Activated CD4-positive, alpha-beta T cell treated with anti-CD3 and anti-CD28 coated beads for 36 hours (primary cell): ENCODE measurements at regions not wholly inside any gene's neighbourhood (a gene's known extent, or its start where the extent isn't known, plus 50 kb on each side); places are given as distances from the start of the nearest gene placed in this dataset.

ENCODE experiments used
- ATAC-seq: fragments of 200-7000 bp; cut with Tn5 transposase; one replicate; pipeline ENCODE4 v1.10.0; 2021; ENCODE audit warnings: mild to moderate bottlenecking, moderate library complexity
- CTCF ChIA-PET: fragments of 350-600 bp; sonication (Branson Sonifier 250); formaldehyde crosslinking; loops from one replicate; lab custom pipeline; 2021; ENCODE audit warnings: antibody characterized with exemption; lab: Charles Lee
- POLR2A ChIA-PET: fragments of 350-600 bp; sonication (Branson Sonifier 250); formaldehyde crosslinking; loops from one replicate; lab custom pipeline; 2021; ENCODE audit warnings: antibody characterized with exemption, inconsistent platforms; lab: Charles Lee
- DNase-seq: peaks from one replicate; pipeline ENCODE4 v3.0.0-alpha.2; 2020
- H3K27ac Mint-ChIP-seq: one replicate; pipeline ENCODE4 v1.8.0; 2021; ENCODE audit warnings: mixed read lengths
- H3K27me3 Mint-ChIP-seq: one replicate; pipeline ENCODE4 v1.8.0; 2021; ENCODE audit warnings: mixed read lengths
- H3K36me3 Mint-ChIP-seq: one replicate; pipeline ENCODE4 v1.8.0; 2021; ENCODE audit warnings: low read depth, mixed read lengths
- H3K4me1 Mint-ChIP-seq: one replicate; pipeline ENCODE4 v1.8.0; 2021; ENCODE audit warnings: mixed read lengths
- H3K4me3 Mint-ChIP-seq: one replicate; pipeline ENCODE4 v1.8.0; 2021; ENCODE audit warnings: mild to moderate bottlenecking, moderate library complexity, mixed read lengths
- H3K9me3 Mint-ChIP-seq: one replicate; pipeline ENCODE4 v1.8.0; 2021; ENCODE audit warnings: low read depth, mixed read lengths
- intact Hi-C, 2 experiments: fragments of 100-400 bp; cut with DNase I in 1 of 2; cut with micrococcal nuclease in 1 of 2; formaldehyde crosslinking; loops; one replicate each; pipeline versions ENCODE4 v1.14.2 to v1.15.1; 2022 to 2024; cut with DNase I, micrococcal nuclease

- no peaks in the 10 kb centered on the region for H3K36me3 Mint-ChIP-seq
- no peaks in the 10 kb centered on the region for H3K4me1 Mint-ChIP-seq
- no peak for ATAC-seq
- ChIA-PET POLR2A (no interaction called here), CTCF (interaction anchor here (0.6 kb wide), 1 partner anchor 23 kb away, joined by 4 read pairs; no protein-coding TSS in a partner anchor)
- H3K4me3 Mint-ChIP-seq = no peak overlapping the region
- peaks cover 3% of the 10 kb centered on the region for H3K27me3 Mint-ChIP-seq
- H3K27ac Mint-ChIP-seq = no peak overlapping the region
- DNase-seq = no peak
- intact Hi-C loops = no loop called here
- no peaks in the 10 kb centered on the region for H3K9me3 Mint-ChIP-seq
Observed at GRCh38 chr3:193857996-193858395, 265.0 kb downstream of the OPA1 start.

- no peaks in the 10 kb centered on the region for H3K36me3 Mint-ChIP-seq
- ChIA-PET POLR2A (no interaction called here), CTCF (no interaction called here)
- H3K4me1 Mint-ChIP-seq = no peaks in the 10 kb centered on the region
- ATAC-seq (no peak), DNase-seq (no peak)
- no peak overlapping the region for H3K4me3 Mint-ChIP-seq
- H3K9me3 Mint-ChIP-seq = no peaks in the 10 kb centered on the region
- intact Hi-C loops = no loop called here
- peaks cover 3% of the 10 kb centered on the region for H3K27me3 Mint-ChIP-seq
- no peak overlapping the region for H3K27ac Mint-ChIP-seq
Observed at GRCh38 chr3:193859195-193859594, 266.2 kb downstream of the OPA1 start.

GRCh38 chr3:193861012-193861411, 268.0 kb downstream of the OPA1 start:
- intact Hi-C loops = no loop called here
- Mint-ChIP-seq H3K36me3 (no peaks in the 10 kb centered on the region), H3K9me3 (no peaks in the 10 kb centered on the region), H3K27ac (no peak overlapping the region), H3K4me3 (no peak overlapping the region), H3K4me1 (no peaks in the 10 kb centered on the region), H3K27me3 (peaks cover 3% of the 10 kb centered on the region)
- no peak for ATAC-seq
- ChIA-PET POLR2A (no interaction called here), CTCF (no interaction called here)
- DNase-seq = no peak

- ChIA-PET POLR2A (no interaction called here), CTCF (interaction anchor here (0.6 kb wide), 1 partner anchor 161 kb away, joined by 3 read pairs; no protein-coding TSS in a partner anchor)
- no peak for ATAC-seq
- Mint-ChIP-seq H3K4me3 (no peak overlapping the region), H3K4me1 (no peaks in the 10 kb centered on the region), H3K27me3 (peaks cover 6% of the 10 kb centered on the region), H3K9me3 (no peaks in the 10 kb centered on the region), H3K36me3 (no peaks in the 10 kb centered on the region), H3K27ac (no peak overlapping the region)
- no peak for DNase-seq
- intact Hi-C loops = no loop called here
Observed at GRCh38 chr3:193862843-193863242, 269.8 kb downstream of the OPA1 start.

GRCh38 chr3:193863657-193864357, 270.8 kb downstream of the OPA1 start:
- Mint-ChIP-seq H3K27me3 (peaks cover 14% of the 10 kb centered on the region), H3K9me3 (no peaks in the 10 kb centered on the region), H3K4me3 (no peak overlapping the region), H3K27ac (no peak overlapping the region), H3K36me3 (no peaks in the 10 kb centered on the region), H3K4me1 (no peaks in the 10 kb centered on the region)
- ChIA-PET CTCF (interaction anchor here (0.6 kb wide), 4 partner anchors 40 to 160 kb away, joined by 3 to 4 read pairs (median 3); no protein-coding TSS in a partner anchor), POLR2A (interaction anchor here (0.6 kb wide), 1 partner anchor 20 kb away, joined by 3 read pairs; no protein-coding TSS in a partner anchor)
- DNase-seq (no peak), ATAC-seq (no peak)
- intact Hi-C loops = no loop called here

GRCh38 chr3:193865339-193865738, 270.6 kb upstream of the HES1 start:
- CTCF ChIA-PET = no interaction called here
- Mint-ChIP-seq H3K36me3 (no peaks in the 10 kb centered on the region), H3K27me3 (peaks cover 19% of the 10 kb centered on the region), H3K27ac (no peak overlapping the region), H3K4me3 (no peak overlapping the region), H3K4me1 (peaks cover 4% of the 10 kb centered on the region), H3K9me3 (no peaks in the 10 kb centered on the region)
- peak; percentile 50 for ATAC-seq
- no peak for DNase-seq
- POLR2A ChIA-PET = no interaction called here
- intact Hi-C loops = no loop called here

- H3K27me3 Mint-ChIP-seq = peaks cover 21% of the 10 kb centered on the region
- H3K36me3 Mint-ChIP-seq = no peaks in the 10 kb centered on the region
- ChIA-PET POLR2A (no interaction called here), CTCF (interaction anchor here (0.5 kb wide), 1 partner anchor 718 kb away, joined by 4 read pairs; no protein-coding TSS in a partner anchor)
- DNase-seq = no peak
- no peak for ATAC-seq
- H3K27ac Mint-ChIP-seq = no peak overlapping the region
- H3K9me3 Mint-ChIP-seq = no peaks in the 10 kb centered on the region
- H3K4me3 Mint-ChIP-seq = no peak overlapping the region
- H3K4me1 Mint-ChIP-seq = peaks cover 5% of the 10 kb centered on the region
- intact Hi-C loops = no loop called here
Observed at GRCh38 chr3:193865896-193866480, 270.0 kb upstream of the HES1 start.

GRCh38 chr3:193868590-193868989, 267.4 kb upstream of the HES1 start:
- Mint-ChIP-seq H3K27me3 (peaks cover 23% of the 10 kb centered on the region), H3K36me3 (no peaks in the 10 kb centered on the region), H3K27ac (no peak overlapping the region), H3K9me3 (no peaks in the 10 kb centered on the region), H3K4me1 (peaks cover 5% of the 10 kb centered on the region), H3K4me3 (no peak overlapping the region)
- intact Hi-C loops = no loop called here
- ATAC-seq = no peak
- POLR2A ChIA-PET = no interaction called here
- CTCF ChIA-PET = no interaction called here
- DNase-seq = no peak

- intact Hi-C loops = no loop called here
- ChIA-PET CTCF (interaction anchor here (0.6 kb wide), 1 partner anchor 16 kb away, joined by 3 read pairs; no protein-coding TSS in a partner anchor), POLR2A (no interaction called here)
- H3K27me3 Mint-ChIP-seq = peaks cover 23% of the 10 kb centered on the region
- peak; percentile 57 for DNase-seq
- H3K36me3 Mint-ChIP-seq = no peaks in the 10 kb centered on the region
- H3K4me1 Mint-ChIP-seq = peaks cover 5% of the 10 kb centered on the region
- no peak overlapping the region for H3K4me3 Mint-ChIP-seq
- no peaks in the 10 kb centered on the region for H3K9me3 Mint-ChIP-seq
- ATAC-seq = peak; percentile 72
- no peak overlapping the region for H3K27ac Mint-ChIP-seq
Observed at GRCh38 chr3:193869221-193870201, 266.4 kb upstream of the HES1 start.

- CTCF ChIA-PET = no interaction called here
- no peaks in the 10 kb centered on the region for H3K9me3 Mint-ChIP-seq
- ATAC-seq = no peak
- intact Hi-C loops = no loop called here
- no peaks in the 10 kb centered on the region for H3K36me3 Mint-ChIP-seq
- H3K27ac Mint-ChIP-seq = no peak overlapping the region
- peaks cover 23% of the 10 kb centered on the region for H3K27me3 Mint-ChIP-seq
- peaks cover 5% of the 10 kb centered on the region for H3K4me1 Mint-ChIP-seq
- no peak for DNase-seq
- POLR2A ChIA-PET = no interaction called here
- H3K4me3 Mint-ChIP-seq = no peak overlapping the region
Observed at GRCh38 chr3:193870376-193871219, 265.4 kb upstream of the HES1 start.

- ChIA-PET CTCF (no interaction called here), POLR2A (no interaction called here)
- Mint-ChIP-seq H3K4me3 (no peak overlapping the region), H3K36me3 (no peaks in the 10 kb centered on the region), H3K27ac (no peak overlapping the region), H3K27me3 (peaks cover 23% of the 10 kb centered on the region), H3K9me3 (no peaks in the 10 kb centered on the region), H3K4me1 (peaks cover 5% of the 10 kb centered on the region)
- intact Hi-C loops = no loop called here
- ATAC-seq (no peak), DNase-seq (no peak)
Observed at GRCh38 chr3:193871220-193871485, 264.8 kb upstream of the HES1 start.
